Endothelial cell (in vitro differentiated cells): ENCODE measurements at regions not wholly inside any gene's neighbourhood (a gene's known extent, or its start where the extent isn't known, plus 50 kb on each side); places are given as distances from the start of the nearest gene placed in this dataset.

Source experiments
- DNase-seq: peaks from one replicate; pipeline ENCODE4 v3.0.0; 2021; ENCODE audit warnings: low spot score
- H3K27ac Mint-ChIP-seq: one replicate; pipeline ENCODE4 v1.8.0; 2021; ENCODE audit warnings: mixed read lengths, inconsistent platforms; ENCODE audit not compliant: unreplicated experiment
- H3K27me3 Mint-ChIP-seq: one replicate; pipeline ENCODE4 v1.8.0; 2021; ENCODE audit warnings: mild to moderate bottlenecking, moderate library complexity, mixed read lengths, inconsistent platforms; ENCODE audit not compliant: unreplicated experiment
- H3K36me3 Mint-ChIP-seq: one replicate; pipeline ENCODE4 v1.8.0; 2021; ENCODE audit warnings: mild to moderate bottlenecking, low read depth, mixed read lengths, inconsistent platforms; ENCODE audit not compliant: unreplicated experiment
- H3K4me1 Mint-ChIP-seq: one replicate; pipeline ENCODE4 v1.8.0; 2021; ENCODE audit warnings: mild to moderate bottlenecking, mixed read lengths, inconsistent platforms; ENCODE audit not compliant: unreplicated experiment
- H3K4me3 Mint-ChIP-seq: one replicate; pipeline ENCODE4 v1.8.0; 2021; ENCODE audit warnings: mild to moderate bottlenecking, mixed read lengths, inconsistent platforms; ENCODE audit not compliant: unreplicated experiment
- H3K9me3 Mint-ChIP-seq: one replicate; pipeline ENCODE4 v1.8.0; 2021; ENCODE audit warnings: mixed read lengths, inconsistent platforms; ENCODE audit not compliant: unreplicated experiment
- TF ChIP-seq, protein P1 (sequence below): fragments of 200-600 bp; sonication (generic); IDR thresholded peaks from one replicate; pipeline ENCODE4 v1.5.0; 2021; ENCODE audit warnings: antibody characterized with exemption; ENCODE audit not compliant: unreplicated experiment

DNA sequence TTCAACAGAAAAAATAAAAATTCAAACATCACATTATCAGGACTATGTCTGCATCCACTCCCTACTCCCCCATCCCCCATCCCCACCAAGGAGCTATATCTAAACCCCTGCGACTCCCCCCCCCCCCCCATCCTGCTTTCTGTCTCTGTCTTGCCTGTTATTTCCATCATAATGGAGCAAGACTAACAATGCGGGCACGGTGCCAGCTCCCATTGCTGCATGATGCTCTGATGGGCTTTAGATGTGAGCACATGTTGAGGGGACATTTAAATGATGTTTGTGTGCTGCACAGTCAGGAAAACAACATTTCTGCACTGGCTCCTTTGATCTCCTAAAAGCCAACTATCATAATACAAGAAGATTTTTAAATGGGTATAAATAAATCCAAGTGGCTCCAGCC is 644.2 kb upstream of the SETBP1 start:
- no peaks in the 10 kb centered on the region for H3K4me1 Mint-ChIP-seq
- no peaks in the 10 kb centered on the region for H3K27me3 Mint-ChIP-seq
- no peaks in the 10 kb centered on the region for H3K36me3 Mint-ChIP-seq
- TF ChIP-seq, protein P1, sequence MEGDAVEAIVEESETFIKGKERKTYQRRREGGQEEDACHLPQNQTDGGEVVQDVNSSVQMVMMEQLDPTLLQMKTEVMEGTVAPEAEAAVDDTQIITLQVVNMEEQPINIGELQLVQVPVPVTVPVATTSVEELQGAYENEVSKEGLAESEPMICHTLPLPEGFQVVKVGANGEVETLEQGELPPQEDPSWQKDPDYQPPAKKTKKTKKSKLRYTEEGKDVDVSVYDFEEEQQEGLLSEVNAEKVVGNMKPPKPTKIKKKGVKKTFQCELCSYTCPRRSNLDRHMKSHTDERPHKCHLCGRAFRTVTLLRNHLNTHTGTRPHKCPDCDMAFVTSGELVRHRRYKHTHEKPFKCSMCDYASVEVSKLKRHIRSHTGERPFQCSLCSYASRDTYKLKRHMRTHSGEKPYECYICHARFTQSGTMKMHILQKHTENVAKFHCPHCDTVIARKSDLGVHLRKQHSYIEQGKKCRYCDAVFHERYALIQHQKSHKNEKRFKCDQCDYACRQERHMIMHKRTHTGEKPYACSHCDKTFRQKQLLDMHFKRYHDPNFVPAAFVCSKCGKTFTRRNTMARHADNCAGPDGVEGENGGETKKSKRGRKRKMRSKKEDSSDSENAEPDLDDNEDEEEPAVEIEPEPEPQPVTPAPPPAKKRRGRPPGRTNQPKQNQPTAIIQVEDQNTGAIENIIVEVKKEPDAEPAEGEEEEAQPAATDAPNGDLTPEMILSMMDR, result no peak
- H3K27ac Mint-ChIP-seq, result no peak overlapping the region
- H3K9me3 Mint-ChIP-seq, result no peaks in the 10 kb centered on the region
- H3K4me3 Mint-ChIP-seq, result no peak overlapping the region
- DNase-seq, result no peak

- Mint-ChIP-seq H3K36me3 (no peaks in the 10 kb centered on the region), H3K27ac (no peak overlapping the region), H3K4me1 (no peaks in the 10 kb centered on the region), H3K9me3 (no peaks in the 10 kb centered on the region), H3K27me3 (no peaks in the 10 kb centered on the region), H3K4me3 (no peak overlapping the region)
- no peak for DNase-seq
- TF ChIP-seq, protein P1, result no peak
Observed at GRCh38 chr18:44039216-44039615, 641.5 kb upstream of the SETBP1 start.

DNA sequence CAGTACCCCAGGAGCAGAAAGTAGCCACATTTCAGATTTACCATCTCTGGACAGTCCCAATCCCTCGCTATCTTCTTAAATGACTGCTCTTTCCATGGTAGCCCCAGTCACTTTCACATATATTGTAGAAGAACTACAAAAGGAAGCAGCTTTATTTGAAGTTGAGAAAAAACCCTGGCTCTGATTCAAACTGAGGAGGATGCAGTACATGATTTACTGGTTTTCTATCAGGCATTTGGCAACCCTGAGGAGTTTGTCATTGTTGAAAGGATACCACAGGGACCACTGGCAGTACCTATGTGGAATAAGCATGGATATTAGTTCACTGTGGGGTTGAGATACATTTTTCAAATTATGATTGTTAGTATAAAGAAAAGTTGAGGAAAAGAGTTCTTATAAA is 640.9 kb upstream of the SETBP1 start:
- Mint-ChIP-seq H3K4me1 (no peaks in the 10 kb centered on the region), H3K27me3 (no peaks in the 10 kb centered on the region), H3K4me3 (no peak overlapping the region), H3K9me3 (no peaks in the 10 kb centered on the region), H3K27ac (no peak overlapping the region), H3K36me3 (no peaks in the 10 kb centered on the region)
- TF ChIP-seq, protein P1, result no peak
- no peak for DNase-seq

- H3K4me1 Mint-ChIP-seq, result no peaks in the 10 kb centered on the region
- no peak overlapping the region for H3K4me3 Mint-ChIP-seq
- no peaks in the 10 kb centered on the region for H3K36me3 Mint-ChIP-seq
- no peaks in the 10 kb centered on the region for H3K27me3 Mint-ChIP-seq
- DNase-seq, result no peak
- H3K9me3 Mint-ChIP-seq, result no peaks in the 10 kb centered on the region
- no peak overlapping the region for H3K27ac Mint-ChIP-seq
- TF ChIP-seq, protein P1, result no peak
Observed at GRCh38 chr18:44041553-44041952, 639.1 kb upstream of the SETBP1 start.

GRCh38 chr18:44041961-44042360 is 638.7 kb upstream of the SETBP1 start:
- no peaks in the 10 kb centered on the region for H3K4me1 Mint-ChIP-seq

More at GRCh38 chr18:44041961-44042360, 638.7 kb upstream of the SETBP1 start:
- Mint-ChIP-seq H3K36me3 (no peaks in the 10 kb centered on the region), H3K27me3 (no peaks in the 10 kb centered on the region), H3K27ac (no peak overlapping the region), H3K4me3 (no peak overlapping the region), H3K9me3 (no peaks in the 10 kb centered on the region)
- TF ChIP-seq, protein P1, result no peak
- no peak for DNase-seq
